ENCODE measurements at regions not wholly inside any gene's neighbourhood (a gene's known extent, or its start where the extent isn't known, plus 50 kb on each side); places are given as distances from the start of the nearest gene placed in this dataset.

- TF ChIP-seq POLR2A (IDR thresholded peaks at IDR 0.05) (no peak), CTCF (IDR thresholded peaks at IDR 0.05) (no peak)
Measured at GRCh38 chr12:131499864-131500190, 211.1 kb upstream of the SFSWAP start.

Data from esophagus squamous epithelium (tissue), 4 donors.